Mesodermal cell (in vitro differentiated cells): ENCODE measurements at regions not wholly inside any gene's neighbourhood (a gene's known extent, or its start where the extent isn't known, plus 50 kb on each side); places are given as distances from the start of the nearest gene placed in this dataset.
"Not testable (repeated sequence)": the region's sequence is repeated elsewhere in the genome, so short reads cannot be mapped to it uniquely, and the experiment has no call there.

Source experiments
- H3K27ac ChIP-seq: 2 replicates; pipeline ENCODE4 v1.7.0; 2013; ENCODE audit warnings: mild to moderate bottlenecking, low read depth, low read length, moderate library complexity; ENCODE audit not compliant: severe bottlenecking
- H3K36me3 ChIP-seq: 2 replicates; pipeline ENCODE4 v1.7.1; 2013; ENCODE audit warnings: mild to moderate bottlenecking, low read length, moderate library complexity; ENCODE audit not compliant: control insufficient read depth, insufficient read depth
- H3K4me1 ChIP-seq: one replicate; pipeline ENCODE4 v1.7.1; 2013; ENCODE audit warnings: mild to moderate bottlenecking, low read length; ENCODE audit not compliant: insufficient read depth, control insufficient read depth, poor library complexity, severe bottlenecking
- H3K4me3 ChIP-seq: 2 replicates; pipeline ENCODE4 v1.7.0; 2013; ENCODE audit warnings: low read length, control low read depth, mild to moderate bottlenecking; ENCODE audit not compliant: insufficient read depth, poor library complexity, severe bottlenecking; ENCODE audit errors: extremely low read depth
- H3K9me3 ChIP-seq: 2 replicates; pipeline ENCODE4 v1.7.1; 2013; ENCODE audit warnings: mild to moderate bottlenecking, low read length, moderate library complexity; ENCODE audit not compliant: control insufficient read depth
- WGBS, 2 experiments: methylation state at CpG; one replicate each; pipeline ENCODE4 v1.1.5; 2013; ENCODE audit warnings: missing lambda C conversion rate in 2 of 2; ENCODE audit not compliant: insufficient coverage in 2 of 2; 5-methylcytosine and 5-hydroxymethylcytosine counted together

GRCh38 chr2:236348279-236348678, 84.1 kb upstream of the ASB18 start:
- no peaks in the 10 kb centered on the region for H3K36me3 ChIP-seq
- H3K4me1 ChIP-seq: no peaks in the 10 kb centered on the region
- WGBS, 2 experiments: 74 to 76% methylated on average over 10 of the region's 11 CpGs
- no peak overlapping the region for H3K27ac ChIP-seq
- H3K4me3 ChIP-seq: no peak overlapping the region
- H3K9me3 ChIP-seq: no peaks in the 10 kb centered on the region

GRCh38 chr2:236348976-236349375, 84.8 kb upstream of the ASB18 start:
- WGBS, 2 experiments: 98 to 100% methylated on average over 2 to 3 of the region's 6 CpGs
- H3K36me3 ChIP-seq: no peaks in the 10 kb centered on the region
- no peaks in the 10 kb centered on the region for H3K4me1 ChIP-seq
- H3K27ac ChIP-seq: no peak overlapping the region
- H3K9me3 ChIP-seq: no peaks in the 10 kb centered on the region
- H3K4me3 ChIP-seq: no peak overlapping the region

DNA sequence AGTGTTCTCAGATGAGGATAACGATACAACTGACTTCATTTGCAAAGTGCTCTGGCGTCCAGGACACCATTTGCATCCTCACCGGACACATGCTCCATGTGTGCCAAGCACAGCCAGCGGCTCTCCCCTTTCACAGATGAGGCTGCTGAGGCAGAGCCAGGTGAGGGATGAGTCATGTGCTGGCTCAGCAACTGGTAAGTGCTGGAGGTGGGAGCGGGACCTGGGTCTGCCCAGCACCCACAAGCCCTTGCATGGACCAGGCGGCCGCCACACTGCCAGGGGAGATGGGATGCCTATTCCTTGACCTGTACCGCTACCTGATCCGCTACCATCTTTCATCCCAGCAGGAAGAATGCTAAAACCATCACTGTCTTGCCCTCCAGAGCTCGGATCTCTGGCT, 86.2 kb upstream of the ASB18 start:
- 87 to 96% methylated on average over 8 to 10 of the region's 10 CpGs for WGBS, 2 experiments
- Histone ChIP-seq H3K9me3 (no peaks in the 10 kb centered on the region), H3K36me3 (no peaks in the 10 kb centered on the region), H3K4me3 (no peak overlapping the region), H3K4me1 (no peaks in the 10 kb centered on the region), H3K27ac (no peak overlapping the region)

GRCh38 chr2:236351966-236352525, 87.8 kb upstream of the ASB18 start:
- 85 to 87% methylated on average over 17 of the region's 18 CpGs for WGBS, 2 experiments
- Histone ChIP-seq H3K36me3 (no peaks in the 10 kb centered on the region), H3K9me3 (no peaks in the 10 kb centered on the region)

GRCh38 chr2:236352761-236353593, 88.8 kb upstream of the ASB18 start:
- H3K36me3 ChIP-seq: no peaks in the 10 kb centered on the region
- H3K9me3 ChIP-seq: no peaks in the 10 kb centered on the region
- 21 to 25% methylated on average over 7 to 8 of the region's 14 CpGs for WGBS, 2 experiments
- H3K4me3 ChIP-seq: no peak overlapping the region
- no peak overlapping the region for H3K27ac ChIP-seq
- no peaks in the 10 kb centered on the region for H3K4me1 ChIP-seq

More at GRCh38 chr2:236351966-236352525, 87.8 kb upstream of the ASB18 start:
- no peaks in the 10 kb centered on the region for H3K4me1 ChIP-seq
- H3K27ac ChIP-seq: no peak overlapping the region
- no peak overlapping the region for H3K4me3 ChIP-seq

DNA sequence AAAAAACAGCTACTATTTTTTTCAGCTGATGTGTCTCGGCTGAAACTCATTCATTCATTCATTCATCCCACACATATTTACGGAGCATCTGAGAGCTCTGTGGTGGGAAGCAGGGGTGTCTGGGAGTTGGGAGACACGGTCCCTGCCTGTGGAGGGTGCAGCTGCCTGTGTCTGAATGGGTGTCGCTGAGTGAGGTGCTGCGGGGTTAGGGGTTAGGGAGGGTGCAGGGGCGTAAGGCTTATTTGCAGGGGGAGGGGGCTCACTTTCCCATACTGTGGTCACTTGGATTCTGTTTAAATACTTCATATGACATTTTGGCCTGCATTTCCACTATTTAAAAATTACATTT, 89.4 kb upstream of the ASB18 start:
- Histone ChIP-seq H3K9me3 (no peaks in the 10 kb centered on the region), H3K27ac (no peak overlapping the region), H3K4me3 (no peak overlapping the region), H3K36me3 (no peaks in the 10 kb centered on the region), H3K4me1 (no peaks in the 10 kb centered on the region)
- WGBS, 2 experiments: no CpG with 5 or more reads among the region's 6 CpGs

GRCh38 chr2:236354056-236354940, 90.1 kb upstream of the ASB18 start:
- Histone ChIP-seq H3K27ac (no peak overlapping the region), H3K4me3 (no peak overlapping the region), H3K9me3 (no peaks in the 10 kb centered on the region), H3K36me3 (no peaks in the 10 kb centered on the region), H3K4me1 (peaks cover 2% of the 10 kb centered on the region)
- WGBS, 2 experiments: 85 to 91% methylated on average over 11 to 13 of the region's 15 CpGs

- no peak overlapping the region for H3K4me3 ChIP-seq
- WGBS, 2 experiments: 88 to 92% methylated on average over 11 to 18 of the region's 21 CpGs
- H3K4me1 ChIP-seq: peaks cover 7% of the 10 kb centered on the region
- no peaks in the 10 kb centered on the region for H3K9me3 ChIP-seq
- no peaks in the 10 kb centered on the region for H3K36me3 ChIP-seq
- H3K27ac ChIP-seq: no peak overlapping the region
These were observed 90.9 kb upstream of the ASB18 start for GRCh38 chr2:236354973-236355595.

GRCh38 chr2:236355911-236356310, 91.7 kb upstream of the ASB18 start:
- peaks cover 7% of the 10 kb centered on the region for H3K4me1 ChIP-seq

GRCh38 chr2:236356321-236356720, 92.1 kb upstream of the ASB18 start:
- WGBS, 2 experiments: 93% methylated on average over 5 of the region's 11 CpGs; no CpG with 5 or more reads in 1 of the 2 experiments
- H3K36me3 ChIP-seq, H3K4me3 ChIP-seq, H3K27ac ChIP-seq, H3K9me3 ChIP-seq, H3K4me1 ChIP-seq: not testable (repeated sequence)

More at GRCh38 chr2:236355911-236356310, 91.7 kb upstream of the ASB18 start:
- H3K27ac ChIP-seq: no peak overlapping the region
- WGBS, 2 experiments: 91 to 100% methylated on average over 3 to 5 of the region's 9 CpGs
- H3K9me3 ChIP-seq: no peaks in the 10 kb centered on the region
- no peak overlapping the region for H3K4me3 ChIP-seq
- no peaks in the 10 kb centered on the region for H3K36me3 ChIP-seq
